GM10248 (cell line): ENCODE measurements at regions not wholly inside any gene's neighbourhood (a gene's known extent, or its start where the extent isn't known, plus 50 kb on each side); places are given as distances from the start of the nearest gene placed in this dataset.

Experiments
- CTCF ChIA-PET: fragments of 300-600 bp; sonication (Branson Sonifier 250); formaldehyde crosslinking; extraction: SDS; loops from one replicate; lab custom pipeline; 2021; ENCODE audit warnings: antibody characterized with exemption; lab: Yijun Ruan, JAX
- POLR2A ChIA-PET: fragments of 350-650 bp; sonication (Branson Sonifier 250); formaldehyde crosslinking; extraction: SDS; loops from one replicate; lab custom pipeline; 2020; ENCODE audit warnings: antibody characterized with exemption; lab: Yijun Ruan, JAX
- DNase-seq: peaks from one replicate; pipeline ENCODE4 v3.0.0; 2012; ENCODE audit errors: extremely low spot score
- CTCF ChIP-seq: IDR thresholded peaks from 2 replicates; pipeline ENCODE4 v1.5.1; 2012; ENCODE audit warnings: mild to moderate bottlenecking, low read depth; ENCODE audit errors: extremely low read depth, missing control alignments, control extremely low read depth

GRCh38 chr2:13921245-13921644, 711.3 kb upstream of the LRATD1 start:
- ChIA-PET CTCF (interaction anchor here (0.7 kb wide), 1 partner anchor 52 kb away, joined by 3 read pairs; no protein-coding TSS in a partner anchor), POLR2A (no interaction called here)
- TF ChIP-seq CTCF = no peak
- no peak for DNase-seq

GRCh38 chr2:13923823-13924222, 708.7 kb upstream of the LRATD1 start:
- POLR2A ChIA-PET = no interaction called here
- DNase-seq = no peak
- CTCF ChIA-PET = no interaction called here
- TF ChIP-seq CTCF = no peak

- no peak for TF ChIP-seq CTCF
- ChIA-PET CTCF (no interaction called here), POLR2A (no interaction called here)
- DNase-seq = no peak
Measured at GRCh38 chr2:13942111-13942510, 690.4 kb upstream of the LRATD1 start.

- no peak for TF ChIP-seq CTCF
- no peak for DNase-seq
- POLR2A ChIA-PET = no interaction called here
- CTCF ChIA-PET = no interaction called here
Measured at GRCh38 chr2:13950761-13951160, 681.8 kb upstream of the LRATD1 start.

- DNase-seq = no peak
- CTCF ChIA-PET = no interaction called here
- POLR2A ChIA-PET = no interaction called here
- no peak for TF ChIP-seq CTCF
Measured at GRCh38 chr2:13968811-13969210, 663.7 kb upstream of the LRATD1 start.

GRCh38 chr2:13986119-13986720, 646.3 kb upstream of the LRATD1 start:
- CTCF ChIA-PET = interaction anchor here (1.2 to 1.3 kb wide), 2 partner anchors 16 to 25 kb away, joined by 3 to 4 read pairs; no protein-coding TSS in a partner anchor
- TF ChIP-seq CTCF = no peak
- DNase-seq = no peak
- POLR2A ChIA-PET = no interaction called here
